Psoas muscle (tissue), 7 donors: ENCODE measurements at regions not wholly inside any gene's neighbourhood (a gene's known extent, or its start where the extent isn't known, plus 50 kb on each side); places are given as distances from the start of the nearest gene placed in this dataset.
"Not testable (repeated sequence)": the region's sequence is repeated elsewhere in the genome, so short reads cannot be mapped to it uniquely, and the experiment has no call there.

Experiments used
- ATAC-seq, 4 donors: fragments of 200-7000 bp; cut with Tn5 transposase; one replicate each; pipeline ENCODE4 v1.9.1; 2020; ENCODE audit warnings: moderate library complexity in 3 of 4, mild to moderate bottlenecking in 2 of 4
- DNase-seq, 2 donors: peaks; one replicate each; pipeline ENCODE4 v3.0.0-alpha.2; 2020
- H3K27ac ChIP-seq: fragments of 200-600 bp; one replicate; pipeline ENCODE4 v1.8.0; 2022
- H3K27me3 ChIP-seq, 3 donors: fragments of 200-600 bp in 1 of 3; one replicate each; pipeline versions ENCODE4 v1.6.1 to v1.8.0; 2013 to 2022; ENCODE audit warnings: low read length in 2 of 3, mild to moderate bottlenecking in 2 of 3, moderate library complexity in 1 of 3; ENCODE audit not compliant: insufficient read depth in 3 of 3
- H3K36me3 ChIP-seq, 2 donors: fragments of 200-600 bp in 1 of 2; one replicate each; pipeline versions ENCODE4 v1.6.1 to v1.8.0; 2013 to 2022; ENCODE audit warnings: low read depth in 1 of 2, mild to moderate bottlenecking in 1 of 2, moderate library complexity in 1 of 2; ENCODE audit not compliant: insufficient read depth in 1 of 2
- H3K4me1 ChIP-seq: fragments of 200-600 bp; one replicate; pipeline ENCODE4 v1.8.0; 2022
- H3K4me3 ChIP-seq: fragments of 200-600 bp; one replicate; pipeline ENCODE4 v1.8.0; 2022; ENCODE audit warnings: mild to moderate bottlenecking
- H3K9me3 ChIP-seq: fragments of 200-600 bp; one replicate; pipeline ENCODE4 v1.8.0; 2022
- CTCF ChIP-seq: fragments of 200-600 bp; IDR thresholded peaks from one replicate; pipeline ENCODE4 v1.8.0; 2022; ENCODE audit warnings: antibody characterized with exemption
- WGBS, 3 donors: extraction: QIAGEN DNeasy Blood & Tissue Kit; methylation state at CpG; one replicate each; pipeline versions ENCODE4 v1.1.6 to v1.1.7; 2013; 5-methylcytosine and 5-hydroxymethylcytosine counted together
- intact Hi-C, 2 donors: fragments of 100-400 bp; cut with DNase I; formaldehyde crosslinking; loops; one replicate each; pipeline versions ENCODE4 v1.11.0 to v1.14.2; 2022
- donor health status: healthy with polysubstance abuse.
- donor health status: DM: no; HTN: no; CAD: no; lungs with moderate emphysema.
- donor health status: Bipolar disorder and iron deficiency.
- donor health status: healthy.
- donor health status: DM: yes; HTN: yes; CAD: no.
- donor health status: DM: no; HTN: no; CAD: no.
- donor health status: DM: yes; HTN: yes; CAD: no.

DNA sequence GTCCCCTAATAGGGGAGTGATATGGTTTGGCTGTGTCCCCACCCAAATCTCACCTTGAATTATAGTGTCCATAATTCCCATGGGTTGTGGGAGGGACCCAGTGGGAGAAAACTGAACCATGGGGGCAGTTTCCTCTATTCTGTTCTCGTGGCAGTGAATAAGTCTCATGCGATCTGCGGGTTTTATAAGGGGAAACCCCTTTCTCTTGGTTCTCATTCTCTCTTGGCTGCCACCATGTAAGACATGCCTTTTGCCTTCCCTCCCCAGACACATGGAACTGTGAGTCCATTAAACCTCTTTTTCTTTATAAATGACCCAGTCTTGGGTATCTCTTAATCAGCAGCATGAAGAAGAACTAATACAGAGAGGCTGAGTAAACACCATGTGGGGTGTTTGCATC, 156.0 kb downstream of the NPIPB11 start:
- intact Hi-C loops, H3K27ac ChIP-seq, H3K9me3 ChIP-seq, ATAC-seq, H3K36me3 ChIP-seq, H3K4me3 ChIP-seq, DNase-seq, H3K4me1 ChIP-seq, H3K27me3 ChIP-seq: not testable (repeated sequence)
- 79 to 91% (median 86%) methylated on average over 3 of the region's 3 CpGs for WGBS, 3 donors

GRCh38 chr16:29248940-29249318, 157.6 kb downstream of the NPIPB11 start:
- H3K4me3 ChIP-seq, ATAC-seq, H3K4me1 ChIP-seq, intact Hi-C loops, H3K36me3 ChIP-seq, DNase-seq, H3K27me3 ChIP-seq, H3K9me3 ChIP-seq: not testable (repeated sequence)
- H3K27ac ChIP-seq: peak overlapping the region; percentile 9
- 77 to 80% (median 78%) methylated on average over 8 of the region's 8 CpGs for WGBS, 3 donors

DNA sequence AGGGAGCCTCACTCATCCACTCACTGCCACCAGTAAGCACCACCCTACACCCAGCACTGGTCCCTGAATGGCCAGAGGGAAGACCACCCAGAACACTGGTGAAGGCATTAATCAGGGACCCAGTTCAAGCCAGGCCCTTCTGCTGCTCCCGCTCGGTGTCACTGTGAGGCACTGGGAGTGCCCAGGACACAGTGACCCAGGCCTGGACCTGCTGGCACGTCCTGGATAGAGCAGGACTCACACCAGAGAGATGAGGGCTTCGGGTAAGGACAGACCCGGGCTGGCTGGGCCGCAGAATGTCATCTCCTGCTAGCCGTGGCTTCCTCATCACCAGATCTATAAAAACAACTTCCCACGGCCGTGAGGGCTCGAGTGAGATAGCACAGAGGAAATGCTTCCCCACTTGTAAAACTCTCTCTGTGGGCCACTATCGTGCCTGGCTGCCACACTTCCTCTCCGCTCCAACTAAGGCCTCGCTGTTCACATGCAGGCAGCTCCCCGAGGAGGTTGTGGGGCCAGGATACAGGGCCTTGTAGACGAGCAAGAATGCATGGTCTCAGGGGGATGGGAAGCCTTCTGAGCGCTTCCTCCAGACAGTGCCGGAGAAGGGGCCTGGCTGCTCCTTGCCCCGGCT, 158.1 kb downstream of the NPIPB11 start:
- intact Hi-C loops: not testable (repeated sequence)

DNA sequence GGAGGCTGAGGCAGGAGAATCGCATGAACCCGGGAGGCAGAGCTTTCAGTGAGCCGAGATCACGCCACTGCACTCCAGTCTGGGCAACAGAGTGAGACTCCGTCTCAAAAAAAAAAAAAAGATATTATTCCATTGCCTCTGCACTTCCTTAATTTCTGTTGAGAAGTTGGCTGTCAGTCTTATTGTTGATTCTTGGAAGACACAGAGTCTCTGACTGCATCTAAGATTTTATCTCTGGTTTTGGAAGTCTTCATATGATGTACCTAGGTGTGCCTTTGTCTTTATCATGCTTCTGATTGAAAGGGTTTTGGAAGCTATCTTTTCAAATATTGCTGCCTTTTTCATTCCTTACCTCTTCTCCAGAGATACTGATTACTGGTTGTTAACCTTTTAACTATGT, 160.4 kb downstream of the NPIPB11 start:
- ATAC-seq, intact Hi-C loops: not testable (repeated sequence)

More for the DNA sequence above, 158.1 kb downstream of the NPIPB11 start:
- peak in 2 of 4 donors; percentile 37 to 40 for ATAC-seq
- DNase-seq, H3K4me1 ChIP-seq, H3K4me3 ChIP-seq, H3K9me3 ChIP-seq, H3K27me3 ChIP-seq, H3K36me3 ChIP-seq: not testable (repeated sequence)
- 54 to 64% (median 59%) methylated on average over 16 to 18 of the region's 18 CpGs for WGBS, 3 donors
- peak overlapping the region; percentile 9 for H3K27ac ChIP-seq

GRCh38 chr16:29237971-29238370, 168.5 kb downstream of the NPIPB11 start:
- DNase-seq (no peak), ATAC-seq (no peak)
- Histone ChIP-seq H3K4me3 (no peak overlapping the region), H3K27me3 (peaks cover 0 to 2% (median 0%) of the 10 kb centered on the region in 3 donors), H3K27ac (no peak overlapping the region), H3K4me1 (no peaks in the 10 kb centered on the region), H3K9me3 (no peaks in the 10 kb centered on the region), H3K36me3 (no peaks in the 10 kb centered on the region)
- no peak for TF ChIP-seq CTCF
- intact Hi-C loops: no loop called here
- 52 to 74% (median 66%) methylated on average over 7 of the region's 7 CpGs for WGBS, 3 donors

More for the DNA sequence above, 160.4 kb downstream of the NPIPB11 start:
- not testable (repeated sequence) for H3K36me3 ChIP-seq, H3K4me1 ChIP-seq, DNase-seq, H3K4me3 ChIP-seq, H3K27me3 ChIP-seq, H3K9me3 ChIP-seq, H3K27ac ChIP-seq
- WGBS, 3 donors: 78 to 99% (median 80%) methylated on average over 3 to 5 of the region's 5 CpGs

GRCh38 chr16:29237495-29237894, 169.0 kb downstream of the NPIPB11 start:
- H3K4me3 ChIP-seq, H3K36me3 ChIP-seq, intact Hi-C loops, H3K27me3 ChIP-seq, H3K4me1 ChIP-seq, DNase-seq, H3K27ac ChIP-seq, H3K9me3 ChIP-seq, ATAC-seq: not testable (repeated sequence)
- WGBS, 3 donors: 96 to 97% (median 97%) methylated on average over 11 to 15 of the region's 15 CpGs

DNA sequence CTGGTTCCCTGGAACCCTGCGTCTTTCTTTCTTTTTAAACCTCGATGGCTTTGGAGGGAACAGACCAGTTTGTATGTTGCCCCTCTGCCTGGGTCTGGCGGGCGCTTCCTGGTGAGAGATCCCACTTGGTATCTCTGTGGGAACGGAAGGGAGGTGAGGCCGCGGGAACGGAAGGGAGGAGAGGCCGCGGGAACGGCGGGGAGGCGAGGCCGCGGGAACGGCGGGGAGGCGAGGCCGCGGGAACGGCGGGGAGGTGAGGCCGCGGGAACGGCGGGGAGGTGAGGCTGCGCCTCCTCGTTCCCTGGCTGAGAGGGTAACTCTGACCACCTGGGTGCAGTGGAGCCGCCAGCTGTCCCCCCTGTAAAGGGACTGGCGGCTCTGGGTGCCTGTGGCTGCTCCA, 169.5 kb downstream of the NPIPB11 start:
- intact Hi-C loops, H3K4me3 ChIP-seq, ATAC-seq, H3K36me3 ChIP-seq, H3K27ac ChIP-seq, H3K27me3 ChIP-seq, H3K9me3 ChIP-seq, DNase-seq, H3K4me1 ChIP-seq: not testable (repeated sequence)
- 94 to 96% (median 94%) methylated on average over 12 to 26 of the region's 30 CpGs for WGBS, 3 donors

DNA sequence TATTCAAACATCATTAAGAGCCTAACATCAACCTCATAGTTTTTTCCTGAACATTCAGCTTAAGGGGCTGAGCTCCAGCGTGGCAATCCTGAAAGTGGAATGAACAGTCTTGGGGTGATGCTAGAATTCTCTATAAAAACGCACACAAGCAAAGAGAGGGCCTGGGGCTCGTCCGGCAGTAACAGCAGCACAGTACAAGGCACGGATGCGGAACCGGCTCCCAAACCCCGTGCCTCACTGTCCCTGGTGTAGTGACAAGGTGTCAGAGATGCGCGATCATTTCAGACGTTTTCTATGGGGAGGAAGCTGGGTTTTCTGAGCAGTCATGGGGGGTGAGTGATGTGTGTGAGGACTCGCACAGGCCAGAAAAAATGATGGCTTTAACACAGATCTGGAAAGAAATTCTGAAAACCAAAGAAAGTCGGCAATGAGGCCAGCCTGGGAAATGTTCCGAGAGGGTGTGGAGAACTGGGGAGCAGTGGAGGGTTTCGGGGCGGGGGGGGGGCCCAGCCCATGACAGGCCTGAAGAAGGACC, 170.6 kb downstream of the NPIPB11 start:
- H3K36me3 ChIP-seq, H3K27ac ChIP-seq, DNase-seq, H3K9me3 ChIP-seq, H3K4me1 ChIP-seq, H3K27me3 ChIP-seq, intact Hi-C loops, H3K4me3 ChIP-seq, ATAC-seq: not testable (repeated sequence)
- 92 to 95% (median 92%) methylated on average over 16 of the region's 16 CpGs for WGBS, 3 donors

- H3K4me3 ChIP-seq, H3K4me1 ChIP-seq, DNase-seq, H3K27ac ChIP-seq, H3K36me3 ChIP-seq, H3K27me3 ChIP-seq, intact Hi-C loops, H3K9me3 ChIP-seq, ATAC-seq: not testable (repeated sequence)
- WGBS, 3 donors: 61 to 70% (median 69%) methylated on average over 21 of the region's 21 CpGs
Measured at GRCh38 chr16:29234536-29235275, 171.8 kb downstream of the NPIPB11 start.

DNA sequence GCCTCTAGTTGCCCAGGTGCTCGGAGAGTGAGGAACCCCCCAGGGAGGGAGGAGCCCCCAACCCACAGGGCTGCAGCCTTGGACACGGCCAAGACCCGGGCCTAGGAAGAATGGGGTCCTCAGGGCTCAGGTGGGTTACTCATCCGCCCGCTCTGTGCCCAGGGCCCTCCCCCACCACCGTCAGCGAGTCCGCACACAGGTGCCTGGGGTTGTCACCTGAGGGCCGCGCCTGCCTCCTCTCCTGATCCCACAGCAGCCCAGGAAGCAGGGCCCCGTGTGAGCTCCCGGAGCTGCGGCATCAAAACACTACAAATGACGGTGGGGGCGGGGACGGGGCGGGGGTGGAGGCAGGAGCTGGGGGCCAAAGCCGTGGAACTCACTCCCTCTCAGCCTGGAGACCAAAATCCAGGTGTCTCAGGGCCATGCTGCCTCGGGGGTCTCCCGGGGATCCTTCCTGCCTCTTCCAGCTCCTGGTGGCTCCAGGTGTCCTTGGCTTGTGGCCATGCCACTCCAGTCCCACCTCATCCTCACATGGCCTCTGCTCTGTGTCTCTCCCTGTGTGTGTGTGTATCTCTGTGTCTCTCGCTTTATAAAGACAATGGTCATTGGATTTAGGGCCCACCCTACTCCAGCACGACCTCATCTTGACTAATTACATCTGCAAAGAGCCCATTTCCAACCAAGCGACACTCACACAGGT, 172.7 kb downstream of the NPIPB11 start:
- H3K27me3 ChIP-seq, ATAC-seq, H3K4me3 ChIP-seq, DNase-seq, H3K36me3 ChIP-seq, H3K27ac ChIP-seq, intact Hi-C loops, H3K9me3 ChIP-seq, H3K4me1 ChIP-seq: not testable (repeated sequence)
- 95 to 98% (median 97%) methylated on average over 14 to 21 of the region's 23 CpGs for WGBS, 3 donors
